DND-41 (cell line): ENCODE measurements at regions not wholly inside any gene's neighbourhood (a gene's known extent, or its start where the extent isn't known, plus 50 kb on each side); places are given as distances from the start of the nearest gene placed in this dataset.

ENCODE experiments used
- ATAC-seq: fragments of 200-7000 bp; cut with Tn5 transposase; 3 replicates; pipeline ENCODE4 v1.9.1; 2021; ENCODE audit warnings: low read depth; ENCODE audit not compliant: insufficient read depth
- DNase-seq: peaks from one replicate; pipeline ENCODE4 v3.0.0-alpha.2; 2020
- H2AFZ ChIP-seq: 2 replicates; pipeline ENCODE4 v1.6.0; 2012; ENCODE audit warnings: low read depth, low read length
- H3K27ac ChIP-seq: 2 replicates; pipeline ENCODE4 v1.5.1; 2012; ENCODE audit warnings: low read length, inconsistent platforms
- H3K27me3 ChIP-seq: fragments of 200-600 bp; sonication (generic); 2 replicates; pipeline ENCODE4 v1.6.0; 2012; ENCODE audit warnings: low read length, mild to moderate bottlenecking, inconsistent platforms; ENCODE audit not compliant: insufficient read depth, poor library complexity
- H3K36me3 ChIP-seq: 2 replicates; pipeline ENCODE4 v1.5.1; 2012; ENCODE audit warnings: low read length, inconsistent platforms; ENCODE audit not compliant: insufficient read depth
- H3K4me1 ChIP-seq: 2 replicates; pipeline ENCODE4 v1.5.1; 2012; ENCODE audit warnings: mild to moderate bottlenecking, low read length; ENCODE audit not compliant: insufficient read depth
- H3K4me2 ChIP-seq: 2 replicates; pipeline ENCODE4 v1.6.0; 2012; ENCODE audit warnings: mild to moderate bottlenecking, moderate library complexity, low read length, inconsistent platforms; ENCODE audit not compliant: insufficient read depth
- H3K4me3 ChIP-seq, 2 experiments: fragments of 200-600 bp in 1 of 2; shearing (Covaris generic) in 1 of 2; 2 replicates each; pipeline ENCODE4 v1.5.1; 2012 to 2016; ENCODE audit warnings: inconsistent platforms in 2 of 2, low read length in 2 of 2, mild to moderate bottlenecking in 2 of 2, low read depth in 1 of 2, moderate library complexity in 1 of 2
- H3K79me2 ChIP-seq: 2 replicates; pipeline ENCODE4 v1.6.0; 2012; ENCODE audit warnings: low read length, inconsistent platforms; ENCODE audit not compliant: insufficient read depth
- H3K9ac ChIP-seq: 2 replicates; pipeline ENCODE4 v1.6.0; 2012; ENCODE audit warnings: low read depth, mild to moderate bottlenecking, inconsistent platforms, low read length, moderate library complexity
- H3K9me3 ChIP-seq: 2 replicates; pipeline ENCODE4 v1.5.1; 2012; ENCODE audit warnings: low read length, moderate library complexity, mild to moderate bottlenecking, inconsistent platforms; ENCODE audit not compliant: insufficient read depth, severe bottlenecking
- H4K20me1 ChIP-seq: 2 replicates; pipeline ENCODE4 v1.6.0; 2012; ENCODE audit warnings: low read length; ENCODE audit not compliant: insufficient read depth
- EZH2 ChIP-seq: IDR thresholded peaks from 3 replicates; pipeline ENCODE4 v1.6.1; 2012; ENCODE audit warnings: borderline replicate concordance, low read depth, mild to moderate bottlenecking, moderate library complexity, low read length, inconsistent platforms; ENCODE audit not compliant: severe bottlenecking
- TF ChIP-seq, protein P1 (sequence below): IDR thresholded peaks from 2 replicates; pipeline ENCODE4 v1.5.1; 2012; ENCODE audit warnings: borderline replicate concordance, low read length, moderate library complexity, mild to moderate bottlenecking; ENCODE audit not compliant: poor library complexity, severe bottlenecking; ENCODE audit errors: extremely low read depth

GRCh38 chr4:18954538-18954937 is 933.0 kb upstream of the LCORL start:
- no peaks in the 10 kb centered on the region for H3K36me3 ChIP-seq
- no peaks in the 10 kb centered on the region for H3K79me2 ChIP-seq
- H4K20me1 ChIP-seq = no peaks in the 10 kb centered on the region
- no peaks in the 10 kb centered on the region for H3K9me3 ChIP-seq
- no peak overlapping the region for H3K27ac ChIP-seq
- ATAC-seq (no peak), DNase-seq (no peak)
- H3K9ac ChIP-seq = no peak overlapping the region
- H3K4me2 ChIP-seq = no peak overlapping the region
- no peak overlapping the region for H2AFZ ChIP-seq
- no peak for TF ChIP-seq EZH2
- TF ChIP-seq, protein P1, sequence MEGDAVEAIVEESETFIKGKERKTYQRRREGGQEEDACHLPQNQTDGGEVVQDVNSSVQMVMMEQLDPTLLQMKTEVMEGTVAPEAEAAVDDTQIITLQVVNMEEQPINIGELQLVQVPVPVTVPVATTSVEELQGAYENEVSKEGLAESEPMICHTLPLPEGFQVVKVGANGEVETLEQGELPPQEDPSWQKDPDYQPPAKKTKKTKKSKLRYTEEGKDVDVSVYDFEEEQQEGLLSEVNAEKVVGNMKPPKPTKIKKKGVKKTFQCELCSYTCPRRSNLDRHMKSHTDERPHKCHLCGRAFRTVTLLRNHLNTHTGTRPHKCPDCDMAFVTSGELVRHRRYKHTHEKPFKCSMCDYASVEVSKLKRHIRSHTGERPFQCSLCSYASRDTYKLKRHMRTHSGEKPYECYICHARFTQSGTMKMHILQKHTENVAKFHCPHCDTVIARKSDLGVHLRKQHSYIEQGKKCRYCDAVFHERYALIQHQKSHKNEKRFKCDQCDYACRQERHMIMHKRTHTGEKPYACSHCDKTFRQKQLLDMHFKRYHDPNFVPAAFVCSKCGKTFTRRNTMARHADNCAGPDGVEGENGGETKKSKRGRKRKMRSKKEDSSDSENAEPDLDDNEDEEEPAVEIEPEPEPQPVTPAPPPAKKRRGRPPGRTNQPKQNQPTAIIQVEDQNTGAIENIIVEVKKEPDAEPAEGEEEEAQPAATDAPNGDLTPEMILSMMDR = no peak
- no peak overlapping the region for H3K4me3 ChIP-seq
- no peaks in the 10 kb centered on the region for H3K27me3 ChIP-seq
- no peaks in the 10 kb centered on the region for H3K4me1 ChIP-seq

- DNase-seq = no peak
- Histone ChIP-seq H3K4me1 (no peaks in the 10 kb centered on the region), H3K27ac (no peak overlapping the region), H3K9ac (no peak overlapping the region), H3K4me2 (no peak overlapping the region), H3K4me3 (no peak overlapping the region), H3K9me3 (no peaks in the 10 kb centered on the region), H3K79me2 (no peaks in the 10 kb centered on the region), H3K36me3 (no peaks in the 10 kb centered on the region), H2AFZ (no peak overlapping the region), H4K20me1 (no peaks in the 10 kb centered on the region), H3K27me3 (no peaks in the 10 kb centered on the region)
- no peak for ATAC-seq
- no peak for TF ChIP-seq EZH2
- TF ChIP-seq, protein P1 = no peak
These were observed 932.1 kb upstream of the LCORL start for GRCh38 chr4:18953613-18954012.

GRCh38 chr4:18945464-18945863 is 923.9 kb upstream of the LCORL start:
- H3K36me3 ChIP-seq = no peaks in the 10 kb centered on the region
- no peak overlapping the region for H3K27ac ChIP-seq
- H3K27me3 ChIP-seq = no peaks in the 10 kb centered on the region
- H2AFZ ChIP-seq = no peak overlapping the region
- no peaks in the 10 kb centered on the region for H3K4me1 ChIP-seq
- no peaks in the 10 kb centered on the region for H4K20me1 ChIP-seq
- no peaks in the 10 kb centered on the region for H3K9me3 ChIP-seq
- no peak for DNase-seq
- no peak overlapping the region for H3K4me3 ChIP-seq
- TF ChIP-seq, protein P1 = no peak
- no peak for TF ChIP-seq EZH2
- H3K79me2 ChIP-seq = no peaks in the 10 kb centered on the region
- H3K9ac ChIP-seq = no peak overlapping the region
- ATAC-seq = no peak
- H3K4me2 ChIP-seq = no peak overlapping the region

GRCh38 chr4:18942874-18943273 is 921.3 kb upstream of the LCORL start:
- no peaks in the 10 kb centered on the region for H4K20me1 ChIP-seq
- no peak overlapping the region for H2AFZ ChIP-seq
- H3K4me1 ChIP-seq = no peaks in the 10 kb centered on the region
- no peak for TF ChIP-seq EZH2
- TF ChIP-seq, protein P1 = no peak
- no peak overlapping the region for H3K27ac ChIP-seq
- H3K27me3 ChIP-seq = no peaks in the 10 kb centered on the region
- DNase-seq (no peak), ATAC-seq (no peak)
- no peaks in the 10 kb centered on the region for H3K9me3 ChIP-seq
- no peak overlapping the region for H3K9ac ChIP-seq
- no peak overlapping the region for H3K4me2 ChIP-seq
- H3K36me3 ChIP-seq = no peaks in the 10 kb centered on the region
- no peak overlapping the region for H3K4me3 ChIP-seq
- no peaks in the 10 kb centered on the region for H3K79me2 ChIP-seq
